Myocyte (in vitro differentiated cells): ENCODE measurements at regions not wholly inside any gene's neighbourhood (a gene's known extent, or its start where the extent isn't known, plus 50 kb on each side); places are given as distances from the start of the nearest gene placed in this dataset.
A peak's percentile ranks its signal among the peaks of the same experiment; 100 is the strongest.

Experiments
- DNase-seq: peaks from one replicate; pipeline ENCODE4 v3.0.0-alpha.2; 2012; ENCODE audit warnings: low read depth

GRCh38 chr4:81634766-81635549, 163.3 kb upstream of the RASGEF1B start:
- no peak for DNase-seq

DNA sequence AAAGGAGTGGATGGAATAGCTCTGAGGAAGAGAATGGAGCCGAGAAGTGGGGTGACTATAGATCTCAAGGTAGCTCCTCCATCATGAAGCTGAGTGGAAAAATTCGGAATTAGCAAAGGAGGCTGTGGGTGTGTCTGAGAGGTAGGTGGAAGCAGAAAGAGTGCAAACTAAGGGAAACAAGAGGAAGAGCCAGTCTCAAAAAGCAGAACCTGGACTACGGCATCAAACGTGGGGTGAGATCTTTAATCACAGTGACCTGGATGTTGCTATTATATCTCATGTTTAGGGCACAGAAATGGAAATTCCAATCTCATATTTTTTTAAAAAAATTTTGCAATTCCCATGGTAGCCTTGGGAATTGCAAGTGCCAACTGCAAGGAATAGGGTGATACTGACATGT, 162.5 kb upstream of the RASGEF1B start:
- no peak for DNase-seq

GRCh38 chr4:81632581-81633299, 161.0 kb upstream of the RASGEF1B start:
- no peak for DNase-seq

- peak; percentile 23 for DNase-seq
Measured at GRCh38 chr4:81631958-81632441, 160.3 kb upstream of the RASGEF1B start.

GRCh38 chr4:81629366-81629765, 157.7 kb upstream of the RASGEF1B start:
- DNase-seq: no peak

DNA sequence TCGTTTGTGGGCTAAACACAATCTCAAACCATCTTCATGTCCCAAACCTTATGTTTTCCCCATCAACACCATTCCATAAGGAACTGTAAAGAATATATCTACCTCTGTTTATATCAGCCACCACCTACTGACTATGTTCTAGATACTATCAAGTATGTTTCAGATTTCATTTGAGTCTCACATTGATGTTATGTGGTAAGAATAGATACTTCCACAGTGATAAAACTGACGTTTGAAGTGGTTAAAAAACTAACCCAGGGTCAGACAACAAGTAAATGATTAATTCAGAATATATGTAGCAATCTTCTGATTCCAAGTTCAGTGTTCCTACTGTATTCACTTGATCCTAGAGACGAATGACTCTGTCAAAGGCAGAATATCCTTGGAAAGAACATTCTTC, 156.8 kb upstream of the RASGEF1B start:
- no peak for DNase-seq

GRCh38 chr4:81627590-81627989, 155.9 kb upstream of the RASGEF1B start:
- DNase-seq: no peak

GRCh38 chr4:81626851-81627250, 155.1 kb upstream of the RASGEF1B start:
- no peak for DNase-seq

DNA sequence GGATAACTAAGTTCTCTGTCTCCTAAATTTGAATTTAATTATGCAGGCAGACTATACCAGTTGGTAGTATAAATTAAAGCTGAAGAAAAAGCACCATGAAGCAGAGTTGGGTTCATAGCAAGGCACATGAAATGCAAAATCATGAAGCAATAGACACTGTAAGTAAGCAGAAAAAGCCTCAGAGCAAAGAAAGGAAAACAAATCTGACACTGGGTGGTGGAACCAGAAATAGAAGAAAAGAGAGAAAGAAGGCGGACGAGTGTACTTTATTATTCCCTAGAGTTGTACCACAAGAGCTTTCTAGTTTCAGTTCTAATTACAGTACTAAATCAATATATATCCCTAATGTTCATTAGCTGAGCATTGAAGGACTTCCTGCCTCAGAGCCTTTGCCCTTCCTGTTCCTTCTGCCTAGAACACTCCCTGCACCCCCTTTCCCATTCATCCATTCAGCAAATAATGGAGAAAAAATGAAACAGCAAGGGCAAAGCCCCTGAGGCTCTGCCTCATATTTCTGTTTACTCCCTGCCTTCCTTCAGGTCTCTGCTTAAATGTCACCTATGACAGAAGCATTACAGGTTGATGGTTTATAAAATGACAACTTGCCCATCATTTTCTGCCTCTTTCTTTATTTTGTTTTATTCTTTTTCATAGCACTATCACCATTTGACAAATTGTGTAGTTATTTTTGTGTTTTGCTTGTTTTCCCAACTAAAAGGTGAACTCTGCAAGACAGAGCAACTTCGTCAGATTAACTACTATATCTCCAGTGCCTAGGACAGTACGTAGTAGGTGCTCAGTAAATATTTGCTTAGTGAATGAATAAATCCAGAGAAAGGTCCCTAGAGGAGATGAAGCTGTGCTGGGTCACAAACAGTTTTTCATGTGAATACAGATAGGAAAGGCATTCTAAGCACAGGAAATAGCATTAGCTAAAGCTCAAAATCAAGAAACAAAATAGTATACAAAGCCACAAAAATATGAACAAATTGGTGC, 154.0 kb upstream of the RASGEF1B start:
- DNase-seq: no peak

- DNase-seq: no peak
Measured at GRCh38 chr4:81623434-81623833, 151.7 kb upstream of the RASGEF1B start.

GRCh38 chr4:81622474-81623184, 150.9 kb upstream of the RASGEF1B start:
- no peak for DNase-seq

- DNase-seq: no peak
Measured at GRCh38 chr4:81622028-81622427, 150.3 kb upstream of the RASGEF1B start.

- DNase-seq: no peak
Measured at GRCh38 chr4:81621490-81621889, 149.8 kb upstream of the RASGEF1B start.

DNA sequence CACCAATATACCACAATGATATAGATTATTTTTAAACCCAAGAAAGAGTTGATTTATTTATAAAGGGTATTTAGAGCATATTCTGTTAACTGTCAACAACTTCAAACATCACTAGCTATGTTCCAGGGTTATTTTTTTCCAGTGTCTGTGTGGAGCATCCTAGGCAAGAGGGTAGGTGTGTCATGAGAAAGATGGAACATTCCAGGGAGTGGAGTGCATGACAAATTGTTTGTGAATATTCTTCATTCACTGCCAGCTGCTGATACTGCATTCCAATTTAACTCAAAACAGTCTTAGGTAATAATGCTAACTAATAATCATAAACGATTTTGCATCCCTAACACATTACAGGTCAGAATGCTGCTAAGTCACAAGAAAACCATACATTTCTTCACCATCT, 148.7 kb upstream of the RASGEF1B start:
- no peak for DNase-seq

DNA sequence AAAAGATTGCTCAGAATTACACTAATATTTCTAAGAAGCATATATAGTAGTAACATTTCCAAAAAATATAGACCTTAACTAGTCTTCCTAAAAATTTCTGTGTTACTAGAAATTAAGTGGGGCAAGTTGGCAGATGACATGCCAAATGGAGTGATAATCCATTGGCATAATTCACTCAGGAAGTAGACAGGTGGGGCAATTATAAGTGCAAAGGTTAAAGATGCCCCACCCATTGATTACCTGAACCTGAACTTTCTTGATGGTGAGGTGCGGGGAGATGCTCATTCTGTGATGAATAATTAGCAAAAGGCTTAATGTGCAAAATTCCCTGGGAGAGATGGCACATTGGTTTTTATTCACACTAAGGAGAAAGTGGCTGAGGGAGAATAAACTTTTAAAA, 145.8 kb upstream of the RASGEF1B start:
- no peak for DNase-seq

GRCh38 chr4:81611221-81611620, 139.5 kb upstream of the RASGEF1B start:
- no peak for DNase-seq

GRCh38 chr4:81609844-81610243, 138.1 kb upstream of the RASGEF1B start:
- no peak for DNase-seq

DNA sequence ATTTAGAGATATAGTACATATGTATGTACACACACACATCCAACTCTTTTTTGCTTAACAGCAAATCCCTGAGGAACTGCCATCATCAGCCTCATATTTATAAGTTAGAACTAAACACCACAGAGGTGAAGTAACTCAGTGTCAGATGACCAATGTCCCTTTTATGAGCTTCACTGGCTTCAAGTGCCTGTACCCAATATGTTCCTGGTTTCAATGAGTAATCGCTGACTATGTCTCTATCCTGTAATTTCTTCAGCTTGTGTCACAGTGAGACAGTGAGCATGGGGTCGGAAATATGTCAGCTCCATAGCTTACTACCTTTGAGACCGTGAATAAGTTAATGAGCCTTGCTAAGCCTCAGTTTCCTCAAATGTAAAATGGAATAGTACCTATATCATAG, 136.2 kb upstream of the RASGEF1B start:
- no peak for DNase-seq

- DNase-seq: no peak
Measured at GRCh38 chr4:81606801-81607501, 135.2 kb upstream of the RASGEF1B start.

DNA sequence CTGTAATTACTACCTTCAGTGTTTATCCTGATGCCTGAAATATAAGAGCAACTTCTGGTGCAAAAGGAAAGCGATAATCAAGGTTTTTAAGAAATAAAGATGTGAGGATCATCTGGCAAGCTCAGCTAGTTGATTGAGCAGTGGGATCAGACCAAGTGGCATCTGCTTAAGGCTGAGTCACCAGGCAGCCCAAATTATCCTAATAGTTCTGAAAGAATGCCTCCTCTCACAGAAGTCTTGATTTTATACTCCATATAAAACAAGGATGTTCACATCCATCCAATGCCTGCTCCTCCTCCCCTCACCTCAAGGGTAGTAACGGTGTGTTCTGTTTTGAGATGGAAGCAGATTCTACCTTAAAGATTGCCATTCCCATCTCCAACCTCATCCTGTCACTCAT, 134.5 kb upstream of the RASGEF1B start:
- no peak for DNase-seq
